Neural cell (in vitro differentiated cells): ENCODE measurements at regions not wholly inside any gene's neighbourhood (a gene's known extent, or its start where the extent isn't known, plus 50 kb on each side); places are given as distances from the start of the nearest gene placed in this dataset.

ENCODE experiments used
- EZH2 ChIP-seq: fragments of 200-600, 300-800 bp; shearing (Covaris generic), sonication (generic); IDR thresholded peaks from 2 replicates; pipeline ENCODE4 v1.6.1; 2014; ENCODE audit warnings: antibody characterized with exemption, low read length, borderline replicate concordance, mild to moderate bottlenecking; ENCODE audit not compliant: insufficient read depth, poor library complexity, severe bottlenecking
- MXI1 ChIP-seq: fragments of 450-650 bp; conservative IDR thresholded peaks from 2 replicates; pipeline ENCODE4 v1.6.1; 2014; ENCODE audit warnings: antibody characterized with exemption, mild to moderate bottlenecking; ENCODE audit not compliant: poor library complexity, severe bottlenecking
- TF ChIP-seq, protein P1 (sequence below): fragments of 450-650 bp; IDR thresholded peaks from 2 replicates; pipeline ENCODE4 v1.5.1; 2014; ENCODE audit warnings: antibody characterized with exemption, mild to moderate bottlenecking, moderate library complexity; ENCODE audit not compliant: poor library complexity, severe bottlenecking

DNA sequence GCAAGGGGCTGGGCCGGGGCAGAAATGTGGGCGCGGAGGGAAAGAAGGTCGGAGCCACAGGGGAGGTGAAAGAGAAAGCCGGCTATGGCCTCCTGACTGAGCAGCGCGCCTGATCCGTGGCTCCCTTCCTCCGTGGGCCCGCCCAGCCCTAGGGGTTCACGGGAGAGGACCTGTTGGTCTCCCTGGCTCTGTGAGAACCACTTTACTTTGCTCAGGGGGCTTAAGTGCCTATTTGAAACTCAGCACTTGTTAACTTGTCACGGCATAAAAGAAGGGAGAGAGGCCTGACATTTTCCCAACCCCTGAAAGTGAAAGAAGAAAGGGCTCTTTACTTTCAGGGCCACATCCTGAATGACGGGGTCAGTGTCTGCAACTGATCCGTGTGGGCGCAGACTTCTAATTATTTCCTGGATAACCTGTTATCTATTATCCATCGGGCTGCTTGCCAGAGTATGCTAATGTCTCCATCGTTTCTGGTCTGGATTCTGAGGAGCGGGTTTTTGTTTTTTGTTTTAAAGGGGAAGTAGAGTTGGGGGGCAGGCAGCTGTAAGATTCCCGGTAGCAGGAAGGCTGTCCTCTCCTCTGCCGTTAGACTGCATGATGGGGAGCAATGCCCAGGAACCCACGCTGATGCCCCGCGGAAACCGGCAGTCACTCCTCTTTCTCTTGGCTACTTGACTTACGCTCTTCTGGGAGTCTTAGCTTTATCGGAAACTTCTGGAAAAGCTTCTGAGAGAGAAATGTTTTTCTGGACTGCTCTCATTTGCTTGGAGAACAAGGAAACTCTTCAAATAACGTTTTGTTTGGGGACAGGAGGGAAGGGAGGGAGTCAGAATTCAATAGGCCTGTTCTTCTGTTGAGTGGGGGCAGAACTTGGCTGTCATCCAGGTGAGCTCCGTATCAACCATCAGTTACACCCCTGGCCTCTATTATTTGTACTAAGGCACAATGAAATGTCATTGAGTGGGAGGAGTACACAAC is 127.7 kb upstream of the MAX start:
- TF ChIP-seq MXI1 (no peak), EZH2 (no peak)
- TF ChIP-seq, protein P1, sequence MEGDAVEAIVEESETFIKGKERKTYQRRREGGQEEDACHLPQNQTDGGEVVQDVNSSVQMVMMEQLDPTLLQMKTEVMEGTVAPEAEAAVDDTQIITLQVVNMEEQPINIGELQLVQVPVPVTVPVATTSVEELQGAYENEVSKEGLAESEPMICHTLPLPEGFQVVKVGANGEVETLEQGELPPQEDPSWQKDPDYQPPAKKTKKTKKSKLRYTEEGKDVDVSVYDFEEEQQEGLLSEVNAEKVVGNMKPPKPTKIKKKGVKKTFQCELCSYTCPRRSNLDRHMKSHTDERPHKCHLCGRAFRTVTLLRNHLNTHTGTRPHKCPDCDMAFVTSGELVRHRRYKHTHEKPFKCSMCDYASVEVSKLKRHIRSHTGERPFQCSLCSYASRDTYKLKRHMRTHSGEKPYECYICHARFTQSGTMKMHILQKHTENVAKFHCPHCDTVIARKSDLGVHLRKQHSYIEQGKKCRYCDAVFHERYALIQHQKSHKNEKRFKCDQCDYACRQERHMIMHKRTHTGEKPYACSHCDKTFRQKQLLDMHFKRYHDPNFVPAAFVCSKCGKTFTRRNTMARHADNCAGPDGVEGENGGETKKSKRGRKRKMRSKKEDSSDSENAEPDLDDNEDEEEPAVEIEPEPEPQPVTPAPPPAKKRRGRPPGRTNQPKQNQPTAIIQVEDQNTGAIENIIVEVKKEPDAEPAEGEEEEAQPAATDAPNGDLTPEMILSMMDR, result no peak
